ENCODE measurements at regions not wholly inside any gene's neighbourhood (a gene's known extent, or its start where the extent isn't known, plus 50 kb on each side); places are given as distances from the start of the nearest gene placed in this dataset.

GRCh38 chr12:92650228-92650822, 52.5 kb upstream of the PLEKHG7 start:
- DNase-seq (ENCODE audit: low read depth): no peak

- DNase-seq (ENCODE audit: low read depth): peak; percentile 86
These were observed 53.1 kb upstream of the PLEKHG7 start for GRCh38 chr12:92649511-92650227.

GRCh38 chr12:92648242-92649031, 54.4 kb upstream of the PLEKHG7 start:
- no peak for DNase-seq (ENCODE audit: low read depth)

- no peak for DNase-seq (ENCODE audit: low read depth)
These were observed 61.5 kb upstream of the PLEKHG7 start for GRCh38 chr12:92641291-92641690.

- DNase-seq (ENCODE audit: low read depth): peak; percentile 20
These were observed 62.1 kb upstream of the PLEKHG7 start for GRCh38 chr12:92640691-92641090.

GRCh38 chr12:92639017-92639416, 63.8 kb upstream of the PLEKHG7 start:
- no peak for DNase-seq (ENCODE audit: low read depth)

- peak; percentile 16 for DNase-seq (ENCODE audit: low read depth)
These were observed 68.1 kb upstream of the PLEKHG7 start for GRCh38 chr12:92634730-92635129.

GRCh38 chr12:92634202-92634601, 68.6 kb upstream of the PLEKHG7 start:
- no peak for DNase-seq (ENCODE audit: low read depth)

- no peak for DNase-seq (ENCODE audit: low read depth)
These were observed 71.8 kb upstream of the PLEKHG7 start for GRCh38 chr12:92630968-92631367.

GRCh38 chr12:92629349-92630065, 73.3 kb upstream of the PLEKHG7 start:
- DNase-seq (ENCODE audit: low read depth): no peak

- no peak for DNase-seq (ENCODE audit: low read depth)
These were observed 74.3 kb upstream of the PLEKHG7 start for GRCh38 chr12:92628476-92628875.

- DNase-seq (ENCODE audit: low read depth): no peak
These were observed 75.3 kb upstream of the PLEKHG7 start for GRCh38 chr12:92627511-92627910.

- DNase-seq (ENCODE audit: low read depth): no peak
These were observed 77.0 kb upstream of the PLEKHG7 start for GRCh38 chr12:92625639-92626310.

GRCh38 chr12:92624236-92624635, 78.6 kb upstream of the PLEKHG7 start:
- no peak for DNase-seq (ENCODE audit: low read depth)

- no peak for DNase-seq (ENCODE audit: low read depth)
These were observed 79.4 kb upstream of the PLEKHG7 start for GRCh38 chr12:92623386-92623785.

- no peak for DNase-seq (ENCODE audit: low read depth)
These were observed 81.0 kb upstream of the PLEKHG7 start for GRCh38 chr12:92621833-92622232.

GRCh38 chr12:92621312-92621711, 81.5 kb upstream of the PLEKHG7 start:
- no peak for DNase-seq (ENCODE audit: low read depth)

- DNase-seq (ENCODE audit: low read depth): no peak
These were observed 82.8 kb upstream of the PLEKHG7 start for GRCh38 chr12:92619730-92620684.

- no peak for DNase-seq (ENCODE audit: low read depth)
These were observed 83.8 kb upstream of the PLEKHG7 start for GRCh38 chr12:92619026-92619425.

- DNase-seq (ENCODE audit: low read depth): no peak
These were observed 87.1 kb upstream of the PLEKHG7 start for GRCh38 chr12:92615703-92616102.

- no peak for DNase-seq (ENCODE audit: low read depth)
These were observed 87.7 kb upstream of the PLEKHG7 start for GRCh38 chr12:92615086-92615485.
